ENCODE measurements at regions not wholly inside any gene's neighbourhood (a gene's known extent, or its start where the extent isn't known, plus 50 kb on each side); places are given as distances from the start of the nearest gene placed in this dataset.

- H3K4me3 ChIP-seq: no peak overlapping the region
- TF ChIP-seq POLR2AphosphoS5 (IDR thresholded peaks at IDR 0.05) (no peak), POLR2A (IDR thresholded peaks at IDR 0.05) (no peak)
- TF ChIP-seq, protein P1, sequence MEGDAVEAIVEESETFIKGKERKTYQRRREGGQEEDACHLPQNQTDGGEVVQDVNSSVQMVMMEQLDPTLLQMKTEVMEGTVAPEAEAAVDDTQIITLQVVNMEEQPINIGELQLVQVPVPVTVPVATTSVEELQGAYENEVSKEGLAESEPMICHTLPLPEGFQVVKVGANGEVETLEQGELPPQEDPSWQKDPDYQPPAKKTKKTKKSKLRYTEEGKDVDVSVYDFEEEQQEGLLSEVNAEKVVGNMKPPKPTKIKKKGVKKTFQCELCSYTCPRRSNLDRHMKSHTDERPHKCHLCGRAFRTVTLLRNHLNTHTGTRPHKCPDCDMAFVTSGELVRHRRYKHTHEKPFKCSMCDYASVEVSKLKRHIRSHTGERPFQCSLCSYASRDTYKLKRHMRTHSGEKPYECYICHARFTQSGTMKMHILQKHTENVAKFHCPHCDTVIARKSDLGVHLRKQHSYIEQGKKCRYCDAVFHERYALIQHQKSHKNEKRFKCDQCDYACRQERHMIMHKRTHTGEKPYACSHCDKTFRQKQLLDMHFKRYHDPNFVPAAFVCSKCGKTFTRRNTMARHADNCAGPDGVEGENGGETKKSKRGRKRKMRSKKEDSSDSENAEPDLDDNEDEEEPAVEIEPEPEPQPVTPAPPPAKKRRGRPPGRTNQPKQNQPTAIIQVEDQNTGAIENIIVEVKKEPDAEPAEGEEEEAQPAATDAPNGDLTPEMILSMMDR (IDR thresholded peaks at IDR 0.05): no peak
- no peaks in the 10 kb centered on the region for H3K27me3 ChIP-seq
- H3K9me3 ChIP-seq: no peaks in the 10 kb centered on the region
- H3K4me1 ChIP-seq: no peaks in the 10 kb centered on the region
- H3K36me3 ChIP-seq: no peaks in the 10 kb centered on the region
- no peak for DNase-seq (ENCODE audit: low spot score in 2 of 2)
- H3K27ac ChIP-seq: no peak overlapping the region
- intact Hi-C loops (cut with DNase I; ENCODE audit: low total_unique reads): no loop called here
These were observed 257.1 kb downstream of the PHLDA1 start for GRCh38 chr12:75774261-75775052.

DNA sequence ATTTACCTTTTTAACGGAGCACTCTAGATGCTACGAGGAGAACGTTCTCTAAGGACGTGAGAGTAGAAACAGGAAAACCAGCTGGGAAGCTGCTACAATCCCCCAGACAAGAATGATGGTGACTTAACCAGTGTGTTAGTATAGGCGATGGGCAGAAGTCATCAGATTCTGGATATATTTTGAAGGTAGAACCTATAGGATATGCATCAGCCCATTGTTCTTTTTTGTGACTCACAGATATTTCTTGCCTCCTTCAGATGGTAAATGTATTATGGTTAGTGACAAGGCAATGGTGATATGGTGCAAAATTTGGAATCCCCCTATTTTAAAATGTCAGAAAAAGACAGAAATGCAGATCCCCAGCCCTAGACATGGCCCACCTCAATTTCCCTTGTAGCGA is 258.2 kb downstream of the PHLDA1 start:
- no peak for TF ChIP-seq POLR2AphosphoS5 (IDR thresholded peaks at IDR 0.05)
- TF ChIP-seq, protein P1 (IDR thresholded peaks at IDR 0.05): no peak
- no peak for TF ChIP-seq POLR2A (IDR thresholded peaks at IDR 0.05)
- DNase-seq (ENCODE audit: low spot score in 2 of 2): no peak
- no peaks in the 10 kb centered on the region for H3K4me1 ChIP-seq
- H3K4me3 ChIP-seq: no peak overlapping the region
- no peaks in the 10 kb centered on the region for H3K27me3 ChIP-seq
- no peaks in the 10 kb centered on the region for H3K36me3 ChIP-seq
- intact Hi-C loops (cut with DNase I; ENCODE audit: low total_unique reads): no loop called here
- H3K9me3 ChIP-seq: no peaks in the 10 kb centered on the region
- H3K27ac ChIP-seq: no peak overlapping the region

GRCh38 chr12:75771023-75771422 is 259.6 kb upstream of the KRR1 start:
- no peaks in the 10 kb centered on the region for H3K4me1 ChIP-seq
- intact Hi-C loops (cut with DNase I; ENCODE audit: low total_unique reads): no loop called here
- TF ChIP-seq POLR2A (IDR thresholded peaks at IDR 0.05): no peak
- TF ChIP-seq, protein P1 (IDR thresholded peaks at IDR 0.05): no peak

GRCh38 chr12:75767957-75768356 is 256.5 kb upstream of the KRR1 start:
- intact Hi-C loops (cut with DNase I; ENCODE audit: low total_unique reads): no loop called here
- Histone ChIP-seq H3K27me3 (no peaks in the 10 kb centered on the region), H3K4me3 (no peak overlapping the region), H3K36me3 (no peaks in the 10 kb centered on the region), H3K9me3 (no peaks in the 10 kb centered on the region), H3K4me1 (no peaks in the 10 kb centered on the region), H3K27ac (no peak overlapping the region)
- no peak for TF ChIP-seq POLR2A (IDR thresholded peaks at IDR 0.05)
- TF ChIP-seq, protein P1 (IDR thresholded peaks at IDR 0.05): no peak
- no peak for DNase-seq (ENCODE audit: low spot score in 2 of 2)

More at GRCh38 chr12:75771023-75771422, 259.6 kb upstream of the KRR1 start:
- Histone ChIP-seq H3K4me3 (no peak overlapping the region), H3K9me3 (no peaks in the 10 kb centered on the region), H3K27ac (no peak overlapping the region), H3K27me3 (no peaks in the 10 kb centered on the region), H3K36me3 (no peaks in the 10 kb centered on the region)
- no peak for DNase-seq (ENCODE audit: low spot score in 2 of 2)

- no peak overlapping the region for H3K27ac ChIP-seq
- H3K27me3 ChIP-seq: no peaks in the 10 kb centered on the region
- intact Hi-C loops (cut with DNase I; ENCODE audit: low total_unique reads): no loop called here
- no peaks in the 10 kb centered on the region for H3K4me1 ChIP-seq
- H3K9me3 ChIP-seq: no peaks in the 10 kb centered on the region
- TF ChIP-seq POLR2A (IDR thresholded peaks at IDR 0.05) (no peak), POLR2AphosphoS5 (IDR thresholded peaks at IDR 0.05) (no peak)
- TF ChIP-seq, protein P1 (IDR thresholded peaks at IDR 0.05): no peak
- no peak for DNase-seq (ENCODE audit: low spot score in 2 of 2)
- H3K36me3 ChIP-seq: no peaks in the 10 kb centered on the region
- no peak overlapping the region for H3K4me3 ChIP-seq
These were observed 255.1 kb upstream of the KRR1 start for GRCh38 chr12:75766263-75767160.

Measured in breast epithelium (tissue), 4 donors.